SK-N-DZ (cell line): ENCODE measurements at regions not wholly inside any gene's neighbourhood (a gene's known extent, or its start where the extent isn't known, plus 50 kb on each side); places are given as distances from the start of the nearest gene placed in this dataset.
"Not testable (repeated sequence)": the region's sequence is repeated elsewhere in the genome, so short reads cannot be mapped to it uniquely, and the experiment has no call there.

Experiments used
- DNase-seq: peaks from one replicate; pipeline ENCODE4 v3.0.0-alpha.2; 2015; ENCODE audit warnings: low spot score

- no peak for DNase-seq
These were observed 58.7 kb upstream of the FNDC3B start for GRCh38 chr3:171980578-171981270.

GRCh38 chr3:171981271-171981605 is 58.1 kb upstream of the FNDC3B start:
- no peak for DNase-seq

- DNase-seq: no peak
These were observed 56.5 kb upstream of the FNDC3B start for GRCh38 chr3:171982828-171983227.

- not testable (repeated sequence) for DNase-seq
These were observed 55.7 kb upstream of the FNDC3B start for GRCh38 chr3:171983685-171984084.

- DNase-seq: no peak
These were observed 54.5 kb upstream of the FNDC3B start for GRCh38 chr3:171984883-171985282.

GRCh38 chr3:171986176-171986575 is 53.2 kb upstream of the FNDC3B start:
- DNase-seq: no peak

- DNase-seq: no peak
These were observed 52.4 kb upstream of the FNDC3B start for GRCh38 chr3:171986757-171987518.
